K562 (cell line): ENCODE measurements at regions not wholly inside any gene's neighbourhood (a gene's known extent, or its start where the extent isn't known, plus 50 kb on each side); places are given as distances from the start of the nearest gene placed in this dataset.

Experiments used
- CHD4 ChIP-seq: fragments of 200-600 bp; sonication (generic); IDR thresholded peaks from 3 replicates; pipeline ENCODE4 v1.6.1; 2012; ENCODE audit warnings: low read depth, mild to moderate bottlenecking, mixed read lengths, low read length, inconsistent platforms; ENCODE audit not compliant: insufficient read depth, insufficient replicate concordance, poor library complexity, severe bottlenecking
- SRSF9 ChIP-seq: fragments of 200-400 bp; formaldehyde crosslinking; IDR thresholded peaks from 2 replicates; pipeline ENCODE4 v1.6.1; 2017; ENCODE audit warnings: low read depth, low read length, borderline replicate concordance
- ZMIZ1 ChIP-seq, 2 experiments: fragments of 150-350 bp in 1 of 2; IDR thresholded peaks; 2 replicates each; pipeline ENCODE4 v1.6.1; 2012 to 2016; ENCODE audit warnings: low read depth in 2 of 2, low read length in 2 of 2, mild to moderate bottlenecking in 1 of 2, moderate library complexity in 1 of 2
- TF ChIP-seq, protein P1 (sequence below): fragments of 450-650 bp; IDR thresholded peaks from 2 replicates; pipeline ENCODE4 v1.6.1; 2014; ENCODE audit warnings: low read depth, mild to moderate bottlenecking, moderate library complexity, borderline replicate concordance
- TF ChIP-seq, protein P2 (sequence below), 2 experiments: IDR thresholded peaks in 1 of 2; conservative IDR thresholded peaks in 1 of 2; 2 replicates each; pipeline ENCODE4 v1.6.1; 2016; ENCODE audit warnings: low read depth in 2 of 2, mild to moderate bottlenecking in 1 of 2, missing compliant biosample characterization in 1 of 2, missing genetic modification characterization in 1 of 2, moderate library complexity in 1 of 2

DNA sequence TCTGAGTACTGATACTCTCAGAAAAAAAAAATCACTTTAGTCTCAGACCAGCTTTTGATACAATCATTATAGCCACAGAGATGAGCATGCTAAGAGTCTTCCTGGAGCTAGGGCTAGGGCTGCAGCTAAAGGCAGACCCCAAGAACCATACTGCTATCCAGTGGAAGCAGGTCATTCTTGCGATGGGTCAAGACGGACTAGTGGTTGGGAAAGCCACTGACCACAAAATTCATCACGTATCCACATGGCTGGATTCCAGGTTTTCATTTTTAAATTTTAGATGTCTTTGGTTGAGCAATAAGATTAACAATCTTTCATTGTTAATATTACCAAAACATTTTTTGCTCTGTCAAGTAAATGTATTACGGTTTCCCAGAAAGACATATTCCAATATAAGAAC, 598.1 kb downstream of the DNAH5 start (continued):
- TF ChIP-seq SRSF9, result no peak
- TF ChIP-seq, protein P1, sequence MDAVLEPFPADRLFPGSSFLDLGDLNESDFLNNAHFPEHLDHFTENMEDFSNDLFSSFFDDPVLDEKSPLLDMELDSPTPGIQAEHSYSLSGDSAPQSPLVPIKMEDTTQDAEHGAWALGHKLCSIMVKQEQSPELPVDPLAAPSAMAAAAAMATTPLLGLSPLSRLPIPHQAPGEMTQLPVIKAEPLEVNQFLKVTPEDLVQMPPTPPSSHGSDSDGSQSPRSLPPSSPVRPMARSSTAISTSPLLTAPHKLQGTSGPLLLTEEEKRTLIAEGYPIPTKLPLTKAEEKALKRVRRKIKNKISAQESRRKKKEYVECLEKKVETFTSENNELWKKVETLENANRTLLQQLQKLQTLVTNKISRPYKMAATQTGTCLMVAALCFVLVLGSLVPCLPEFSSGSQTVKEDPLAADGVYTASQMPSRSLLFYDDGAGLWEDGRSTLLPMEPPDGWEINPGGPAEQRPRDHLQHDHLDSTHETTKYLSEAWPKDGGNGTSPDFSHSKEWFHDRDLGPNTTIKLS, result no peak
- TF ChIP-seq CHD4, result no peak
- TF ChIP-seq ZMIZ1 (IDR thresholded peaks at IDR 0.05; ENCODE audit: low read depth in 2 of 2, low read length in 2 of 2), result no peak
- TF ChIP-seq, protein P2, sequence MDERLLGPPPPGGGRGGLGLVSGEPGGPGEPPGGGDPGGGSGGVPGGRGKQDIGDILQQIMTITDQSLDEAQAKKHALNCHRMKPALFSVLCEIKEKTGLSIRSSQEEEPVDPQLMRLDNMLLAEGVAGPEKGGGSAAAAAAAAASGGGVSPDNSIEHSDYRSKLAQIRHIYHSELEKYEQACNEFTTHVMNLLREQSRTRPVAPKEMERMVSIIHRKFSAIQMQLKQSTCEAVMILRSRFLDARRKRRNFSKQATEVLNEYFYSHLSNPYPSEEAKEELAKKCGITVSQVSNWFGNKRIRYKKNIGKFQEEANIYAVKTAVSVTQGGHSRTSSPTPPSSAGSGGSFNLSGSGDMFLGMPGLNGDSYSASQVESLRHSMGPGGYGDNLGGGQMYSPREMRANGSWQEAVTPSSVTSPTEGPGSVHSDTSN (CRISPR knock-in tag; IDR thresholded peaks at IDR 0.05; ENCODE audit: low read depth), result no peak
- TF ChIP-seq, protein P2 (tag; conservative IDR thresholded peaks at IDR 0.05; ENCODE audit: low read depth), result no peak
